ENCODE measurements at regions not wholly inside any gene's neighbourhood (a gene's known extent, or its start where the extent isn't known, plus 50 kb on each side); places are given as distances from the start of the nearest gene placed in this dataset.

DNA sequence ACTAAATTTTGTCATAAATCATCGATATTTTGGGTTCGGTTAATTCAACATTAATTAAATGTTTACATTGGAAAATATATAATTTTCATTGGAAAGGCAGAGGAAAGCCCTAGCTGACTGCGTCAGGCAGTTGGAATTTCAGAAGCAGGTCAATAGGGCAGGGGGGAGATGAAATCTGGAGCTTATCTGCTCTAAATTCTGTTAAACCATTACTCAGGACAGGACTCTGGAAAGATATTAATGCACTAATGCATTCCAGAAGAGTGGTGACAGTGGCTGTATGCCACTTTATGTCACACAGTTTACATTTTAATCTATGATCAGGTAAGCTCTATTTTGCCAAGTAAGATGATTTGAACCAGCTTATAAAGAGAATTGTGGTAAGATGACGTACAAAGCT, 153.0 kb upstream of the B3GALT2 start:
- no peak for DNase-seq (ENCODE audit: low read depth)

DNA sequence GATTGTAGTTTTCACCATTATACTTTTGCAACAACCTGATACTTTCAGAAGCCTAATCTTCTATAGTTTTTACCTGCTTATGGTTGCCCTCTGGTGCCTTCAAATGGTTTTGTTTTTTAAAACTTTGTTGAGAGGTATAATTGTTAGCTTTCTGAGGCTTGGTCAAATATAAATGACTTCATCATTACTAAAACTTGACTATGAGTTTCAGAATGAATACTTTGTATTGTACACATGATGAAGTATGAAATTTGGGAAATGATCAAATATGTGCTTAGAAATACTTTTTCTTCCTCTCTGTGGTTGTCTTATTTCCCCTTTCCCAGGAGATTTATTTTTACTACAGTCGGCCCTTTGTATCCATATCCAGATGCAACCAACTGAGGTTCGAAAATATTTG, 151.8 kb upstream of the B3GALT2 start:
- no peak for DNase-seq (ENCODE audit: low read depth)

DNA sequence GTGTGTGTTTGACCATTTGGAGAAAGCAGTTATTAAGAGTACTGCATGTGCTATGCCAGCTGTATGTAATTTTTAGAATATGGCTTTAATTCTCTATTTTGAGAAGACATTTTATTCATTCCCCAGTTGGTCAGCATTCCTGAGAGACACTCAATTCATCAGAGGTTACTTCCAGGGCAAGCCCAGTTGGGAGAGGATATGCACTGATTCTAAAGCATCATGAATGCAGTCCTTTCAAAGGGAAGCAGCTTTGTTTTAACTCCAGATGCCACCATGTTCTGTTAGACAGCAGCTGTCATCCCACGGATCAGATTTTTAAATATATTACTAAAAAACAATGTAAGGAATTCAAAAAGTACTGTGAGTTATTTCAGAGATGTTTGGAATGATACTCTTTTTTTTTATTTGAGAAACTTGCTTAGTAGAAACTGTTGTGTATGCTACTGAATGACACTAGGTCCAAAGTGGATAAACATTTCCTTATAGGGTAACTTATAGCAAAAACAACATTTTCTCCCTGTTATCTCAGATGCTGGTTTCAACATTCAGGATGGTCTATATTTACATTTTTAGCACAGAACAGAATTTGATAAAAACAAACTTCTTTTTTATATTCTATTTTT, 149.5 kb upstream of the B3GALT2 start:
- peak; percentile 61 for DNase-seq (ENCODE audit: low read depth)

DNA sequence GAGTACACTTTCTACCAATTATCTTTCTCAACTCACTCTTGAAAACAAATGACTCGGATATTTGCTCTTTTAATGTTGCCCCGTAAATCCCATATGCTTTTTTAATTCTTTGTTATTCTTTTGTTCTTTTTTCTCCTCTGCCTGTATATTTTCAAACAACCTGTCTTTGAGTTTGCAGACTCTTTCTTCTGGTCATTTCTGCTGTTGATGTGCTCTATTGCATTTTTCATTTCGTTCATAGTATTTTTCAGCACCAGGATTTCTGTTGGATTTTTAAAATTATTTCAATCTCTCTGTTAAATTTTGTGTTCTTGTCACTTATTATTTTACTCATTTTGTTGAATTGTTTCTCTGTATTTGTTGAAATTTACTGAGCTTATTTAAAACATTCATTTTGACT, 146.8 kb upstream of the B3GALT2 start:
- DNase-seq (ENCODE audit: low read depth): no peak

DNA sequence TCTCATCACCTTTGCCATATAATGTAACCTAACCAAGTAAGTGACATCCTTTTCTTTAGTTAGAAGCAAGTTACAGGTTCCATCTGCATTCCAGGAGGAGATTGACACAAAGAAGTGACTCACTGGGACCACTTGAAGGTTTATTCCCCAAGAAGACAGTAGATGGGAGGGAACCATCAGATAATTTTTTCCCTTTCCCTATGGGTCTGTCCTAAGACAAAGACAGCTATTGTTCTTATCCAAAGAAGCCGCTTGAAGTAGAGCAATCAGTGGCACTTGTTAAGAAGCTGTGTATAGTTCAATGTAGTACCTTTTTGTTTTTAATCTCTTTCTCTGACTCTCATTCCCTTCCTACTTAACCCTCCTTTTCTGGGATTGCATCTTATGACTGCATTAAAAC, 139.9 kb upstream of the B3GALT2 start:
- DNase-seq (ENCODE audit: low read depth): no peak

DNA sequence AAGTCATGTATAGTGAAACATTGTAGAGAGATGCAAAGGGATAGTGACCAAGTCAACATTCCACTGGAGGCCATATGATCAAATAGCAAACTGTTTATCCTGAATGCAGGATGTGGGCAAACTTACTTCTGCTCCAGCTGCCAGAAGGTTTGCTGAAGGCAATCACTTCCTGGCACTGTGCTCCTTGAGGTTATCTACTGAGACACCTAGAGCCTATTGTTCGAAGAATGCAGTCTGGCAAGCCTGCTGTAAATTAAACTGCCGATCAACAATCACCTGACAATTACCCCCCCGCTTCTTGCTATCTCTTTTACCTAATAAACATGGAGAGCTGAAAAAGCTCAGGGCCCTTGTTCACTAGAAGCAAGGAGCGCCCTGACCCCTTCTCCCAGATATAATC, 139.4 kb upstream of the B3GALT2 start:
- DNase-seq (ENCODE audit: low read depth): no peak

DNA sequence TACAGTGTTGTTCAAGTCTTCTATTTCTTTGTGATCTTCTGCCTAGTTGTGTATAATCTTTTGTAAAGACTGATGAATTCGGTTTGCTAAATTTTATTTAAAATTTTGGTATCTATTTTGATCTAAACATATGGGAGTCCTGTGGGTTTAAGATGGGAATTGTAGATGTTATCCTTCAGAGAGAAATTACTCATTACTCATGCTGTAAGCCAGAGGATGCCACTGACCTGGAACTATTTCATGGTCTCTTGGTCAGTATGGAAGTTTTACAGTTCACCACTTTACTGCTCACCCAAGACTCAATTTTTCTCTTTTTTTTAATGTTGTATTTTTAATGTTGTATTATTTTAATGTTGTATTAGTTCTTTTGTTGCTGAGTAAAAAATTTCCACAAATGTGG, 138.6 kb upstream of the B3GALT2 start:
- DNase-seq (ENCODE audit: low read depth): no peak

DNA sequence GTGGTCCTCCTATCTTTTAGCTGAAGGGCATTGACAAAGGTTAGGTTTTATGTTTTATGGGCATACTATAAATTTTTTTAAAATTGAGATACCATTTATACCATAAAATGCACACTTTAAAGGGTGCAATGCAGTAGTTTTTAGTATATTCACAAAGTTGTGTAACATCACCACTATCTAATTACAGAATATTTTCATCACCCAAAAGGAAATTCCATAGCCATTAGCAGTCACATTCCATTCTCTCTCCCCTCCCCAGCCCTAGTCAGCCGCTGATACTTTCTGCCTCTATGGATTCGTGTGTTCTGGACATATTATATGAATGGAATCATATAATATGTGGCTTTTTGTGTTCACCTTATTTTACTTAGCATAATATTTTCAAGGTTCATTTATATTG, 135.8 kb upstream of the B3GALT2 start:
- peak; percentile 62 for DNase-seq (ENCODE audit: low read depth)

DNA sequence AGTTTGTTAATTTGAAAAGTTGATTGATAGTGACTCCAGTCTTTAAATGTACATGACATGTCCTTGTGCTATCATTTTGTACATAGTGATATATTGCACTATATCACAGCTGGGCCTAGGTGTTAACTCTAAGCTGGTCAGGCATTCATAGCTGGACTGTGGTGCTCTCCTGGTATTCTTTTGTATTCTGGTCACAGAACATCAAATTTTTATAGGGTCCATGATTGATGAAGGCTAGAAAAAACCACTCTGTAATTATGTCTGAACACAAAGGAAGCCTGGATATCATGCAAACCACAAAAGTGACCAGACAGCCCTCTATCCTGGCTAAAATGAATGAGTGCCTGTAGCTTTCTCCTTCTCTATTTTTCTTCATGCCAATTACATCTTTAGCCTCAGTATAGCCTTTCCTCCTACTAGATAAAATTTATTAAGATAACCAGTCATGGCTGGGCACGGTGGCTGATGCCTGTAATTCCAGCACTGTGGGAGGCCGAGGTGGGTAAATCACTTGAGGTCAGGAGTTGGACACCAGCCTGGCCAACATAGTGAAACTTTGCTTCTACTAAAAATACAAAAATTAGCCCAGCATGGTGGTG, 134.9 kb upstream of the B3GALT2 start:
- no peak for DNase-seq (ENCODE audit: low read depth)

DNA sequence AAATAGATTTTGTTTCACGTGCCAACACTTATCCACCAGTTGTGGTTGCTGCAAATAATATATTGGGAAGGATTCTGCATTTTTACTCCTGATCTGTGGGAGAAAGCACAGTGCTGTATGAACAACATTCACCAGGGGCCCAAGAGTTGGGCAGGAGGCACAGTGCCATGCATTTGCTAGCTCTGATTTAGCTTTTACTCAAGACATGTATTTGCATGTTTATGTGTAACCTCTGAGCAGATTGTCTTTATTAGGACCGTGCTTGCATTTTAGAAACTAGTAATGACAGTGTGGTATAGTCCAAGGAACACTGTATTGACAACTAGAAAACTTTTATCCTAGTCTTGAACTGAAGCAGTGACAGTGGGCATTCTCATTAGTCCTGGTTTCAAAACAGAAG, 133.9 kb upstream of the B3GALT2 start:
- DNase-seq (ENCODE audit: low read depth): no peak

DNA sequence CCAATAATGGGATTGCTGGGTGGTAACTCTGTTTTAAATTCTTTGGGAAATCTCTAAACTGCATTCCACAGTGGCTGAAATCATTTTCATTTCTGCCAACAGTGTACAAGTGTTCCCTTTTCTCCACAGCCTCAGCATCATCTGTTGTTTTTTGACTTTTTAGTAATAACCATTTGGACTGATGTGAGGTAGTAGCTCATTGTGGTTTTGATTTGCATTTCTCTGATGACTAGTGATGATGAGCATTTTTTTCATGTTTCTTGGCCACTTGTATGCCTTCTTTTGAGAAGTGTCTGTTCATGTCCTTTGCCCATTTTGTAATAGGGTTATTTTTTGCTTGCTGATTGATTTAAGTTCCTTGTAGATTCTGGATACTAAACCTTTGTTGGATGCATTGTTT, 131.9 kb upstream of the B3GALT2 start:
- no peak for DNase-seq (ENCODE audit: low read depth)

DNA sequence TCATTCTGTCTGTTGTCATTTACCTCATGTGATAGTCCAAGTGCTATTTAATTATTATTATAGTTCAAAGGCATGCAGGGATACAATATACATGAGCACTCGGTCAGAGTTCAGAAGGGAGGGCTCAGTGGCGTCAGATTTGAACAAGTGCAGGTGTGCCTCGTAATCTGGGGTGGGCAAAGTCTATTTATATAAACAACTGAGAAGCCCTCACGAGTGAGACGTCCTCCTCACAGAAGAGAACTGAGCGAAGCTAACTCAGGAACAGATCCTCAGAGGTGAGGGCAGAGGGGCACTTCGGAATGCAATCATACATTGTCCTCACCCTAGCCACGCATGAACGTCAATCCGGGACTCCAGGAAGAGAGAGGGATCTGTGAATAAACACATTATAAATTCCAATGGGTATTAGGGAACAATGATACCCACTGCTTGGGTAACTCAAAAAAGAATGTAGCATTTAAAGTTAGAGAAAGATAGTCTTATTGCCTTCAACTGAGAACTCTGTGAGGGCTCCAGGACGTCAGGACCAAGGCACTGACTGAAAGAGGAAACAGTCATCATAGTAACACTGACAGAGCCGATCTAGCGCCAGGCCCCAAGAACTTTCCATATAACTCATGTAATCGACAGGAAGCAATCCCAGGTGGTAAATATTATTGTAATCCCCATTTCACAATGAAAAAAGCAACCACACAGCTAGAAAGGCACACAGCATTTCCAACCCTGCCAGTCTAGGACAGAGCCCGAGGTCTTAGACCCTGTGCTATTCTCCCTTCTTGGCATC, 127.1 kb upstream of the B3GALT2 start:
- no peak for DNase-seq (ENCODE audit: low read depth)

DNA sequence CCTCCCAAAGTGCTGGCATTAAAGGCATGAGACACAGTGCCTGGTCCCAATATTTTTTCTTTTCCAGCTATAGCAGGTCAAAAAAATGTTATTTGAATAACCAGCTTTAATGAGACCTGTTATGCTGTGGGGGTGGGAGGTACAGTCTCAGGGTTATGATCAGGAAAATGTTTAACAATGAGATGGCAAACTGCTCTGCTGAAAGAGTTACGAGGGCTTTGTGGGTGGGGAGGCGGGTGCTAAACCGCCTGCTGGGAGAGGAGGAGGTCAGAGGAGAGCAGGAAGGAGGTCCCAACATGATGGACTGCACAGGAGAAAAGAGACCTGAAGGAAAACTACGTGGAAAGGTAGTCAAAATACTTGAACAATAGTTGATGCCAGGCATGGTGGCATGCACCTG, 126.0 kb upstream of the B3GALT2 start:
- no peak for DNase-seq (ENCODE audit: low read depth)

DNA sequence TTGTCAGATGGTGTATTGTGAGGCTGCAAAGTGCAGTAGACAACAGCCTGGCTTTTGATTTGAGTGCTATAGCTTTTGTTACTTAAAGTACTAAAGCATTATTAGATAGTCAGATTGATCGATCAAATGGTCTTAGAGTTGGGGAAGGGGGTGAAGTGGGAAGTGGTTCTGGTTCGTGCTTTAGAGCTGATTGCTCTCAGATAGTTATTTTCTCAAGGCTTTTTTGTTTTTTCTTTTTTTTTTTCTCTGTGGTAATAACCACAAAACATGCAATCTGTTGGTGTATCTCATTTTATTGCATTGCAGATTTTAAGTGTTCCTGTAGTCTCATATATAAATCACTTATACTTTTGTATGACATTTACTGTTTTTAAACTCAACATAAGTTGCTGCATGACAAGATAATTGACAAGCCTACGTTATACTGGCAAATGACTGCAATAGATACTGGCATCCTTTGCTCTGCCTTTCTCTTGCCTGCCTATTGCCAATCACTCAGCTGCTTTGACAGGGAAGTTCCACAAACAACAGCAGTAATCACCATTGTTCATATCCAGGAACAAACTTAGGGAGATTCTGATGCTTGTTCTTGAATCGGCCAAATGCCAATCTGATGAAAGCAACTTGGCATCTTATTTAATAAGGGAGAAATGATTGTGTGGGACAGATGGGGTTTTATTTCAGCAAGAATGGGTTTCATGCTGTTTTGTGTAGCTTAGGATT, 125.0 kb upstream of the B3GALT2 start:
- no peak for DNase-seq (ENCODE audit: low read depth)

DNA sequence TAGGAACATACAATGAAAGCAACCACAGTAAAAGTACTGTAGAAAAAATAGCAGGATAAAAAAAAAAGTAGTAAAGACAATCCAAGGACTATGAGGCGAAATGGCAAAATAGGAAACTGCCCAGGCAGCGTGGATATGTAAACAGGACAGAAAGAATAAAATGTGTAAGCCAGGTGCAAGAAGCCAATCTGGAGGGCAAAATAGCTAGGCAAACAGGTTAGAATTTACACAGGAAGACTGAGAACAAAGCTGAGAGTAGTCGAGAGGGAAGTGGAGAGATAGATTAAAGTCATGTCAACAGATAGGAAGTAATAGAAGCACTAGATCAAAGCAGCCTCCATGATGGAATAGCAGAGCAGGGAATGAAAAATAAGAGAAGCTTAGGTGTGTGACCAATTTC, 124.2 kb upstream of the B3GALT2 start:
- DNase-seq (ENCODE audit: low read depth): no peak

DNA sequence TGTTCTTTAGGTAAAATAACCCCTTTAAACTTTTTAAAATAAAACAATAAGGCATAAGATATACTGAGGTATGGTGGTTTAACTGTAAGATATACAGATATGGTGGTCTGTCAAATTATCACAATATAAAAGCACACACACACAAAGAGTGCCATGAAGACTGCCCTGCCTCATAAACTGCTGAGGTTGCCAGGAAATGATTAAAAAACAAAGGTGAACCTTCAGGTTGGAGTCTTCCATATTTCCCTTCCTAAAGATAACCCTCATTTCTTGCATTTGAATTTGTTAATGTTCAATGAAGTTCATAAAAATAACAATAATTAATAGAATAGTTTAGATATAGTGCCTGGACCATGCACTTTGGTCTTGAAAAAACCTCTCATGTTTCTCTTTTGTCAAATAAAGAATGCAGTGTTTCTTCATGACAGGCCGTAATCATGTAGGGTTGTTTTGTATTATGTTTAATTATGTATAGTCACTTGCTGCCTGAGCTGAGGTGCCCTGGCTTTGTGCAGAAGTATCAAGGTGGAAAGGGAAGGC, 123.6 kb upstream of the B3GALT2 start:
- DNase-seq (ENCODE audit: low read depth): no peak

DNA sequence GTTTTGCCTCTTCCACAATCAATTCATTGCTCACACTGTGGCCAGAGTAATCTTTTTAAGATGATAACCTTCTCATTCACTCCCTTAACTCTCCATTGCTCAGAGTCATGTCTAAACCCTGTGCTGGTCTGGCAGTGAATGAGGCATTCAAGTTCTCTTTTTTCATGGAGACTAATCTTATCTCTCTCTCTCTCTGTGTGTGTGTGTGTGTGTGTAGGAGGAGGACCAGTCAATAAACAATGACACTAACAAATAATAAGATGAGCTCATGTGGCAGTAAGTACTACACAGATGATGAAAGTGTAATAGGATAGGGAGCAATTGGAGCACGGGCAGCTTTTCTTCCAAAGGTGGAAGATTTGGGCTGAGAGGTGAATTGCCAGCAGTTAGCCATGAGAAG, 122.0 kb upstream of the B3GALT2 start:
- DNase-seq (ENCODE audit: low read depth): no peak

DNA sequence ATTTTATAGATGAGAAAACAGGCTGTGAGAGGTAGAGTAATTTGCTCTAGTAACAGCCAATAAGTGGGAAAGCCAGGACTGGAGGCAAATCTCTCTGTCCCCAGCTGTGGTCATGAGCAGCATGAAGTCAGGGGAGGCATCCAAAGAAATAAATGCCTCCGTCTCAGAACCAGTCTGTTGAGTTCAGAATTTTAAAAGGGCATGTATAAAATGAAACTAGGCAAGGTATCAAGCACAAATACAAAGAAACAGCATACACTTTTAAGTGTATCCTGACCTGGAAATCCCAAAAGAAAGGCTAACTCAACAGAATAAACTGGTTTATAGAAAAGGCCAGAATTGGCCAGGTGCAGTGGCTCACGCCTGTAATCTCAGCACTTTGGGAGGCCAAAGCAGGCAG, 120.0 kb upstream of the B3GALT2 start:
- DNase-seq (ENCODE audit: low read depth): no peak
